HepG2 (cell line): ENCODE measurements at regions not wholly inside any gene's neighbourhood (a gene's known extent, or its start where the extent isn't known, plus 50 kb on each side); places are given as distances from the start of the nearest gene placed in this dataset.

Experiments
- ATAC-seq: fragments of 200-7000 bp; cut with Tn5 transposase; 3 replicates; pipeline ENCODE4 v1.9.1; 2020; ENCODE audit warnings: mild to moderate bottlenecking, moderate library complexity
- BruUV-seq: library from RNA; stranded (reverse); fragments of 400-500 nt; replicated peaks from 2 replicates; lab custom pipeline; 2021; lab: Mats Ljungman, UMichigan
- CTCF ChIA-PET: fragments of 300-600 bp; formaldehyde crosslinking; extraction: SDS; loops from one replicate; lab custom pipeline; 2021; ENCODE audit warnings: low total read pairs, inconsistent platforms, low intra/inter-chr PET ratio; lab: Yijun Ruan, JAX
- POLR2A ChIA-PET: fragments of 350-600 bp; sonication (Branson Sonifier 250); formaldehyde crosslinking; loops from one replicate; lab custom pipeline; 2020; ENCODE audit warnings: antibody characterized with exemption, inconsistent platforms; lab: Yijun Ruan, JAX
- DNase-seq: peaks from one replicate; pipeline ENCODE4 v3.0.0-alpha.2; 2015; ENCODE audit warnings: low spot score
- FAIRE-seq: peaks from 3 replicates; lab custom pipeline; 2011; peaks lifted over from hg19 to GRCh38; lab: Jason Lieb, UNC
- H2AFZ ChIP-seq: one replicate; pipeline ENCODE4 v1.6.1; 2011; ENCODE audit warnings: low read length, inconsistent platforms
- H3K27ac ChIP-seq: fragments of 300-600 bp; 3 replicates; pipeline ENCODE4 v1.8.0; 2011; ENCODE audit warnings: mixed run types, mild to moderate bottlenecking, mixed read lengths, low read length, inconsistent platforms; ENCODE audit not compliant: insufficient read depth; ENCODE audit errors: extremely low read length
- H3K27me3 ChIP-seq, 2 experiments: fragments of 200-600 bp in 1 of 2; 2 replicates in 1 of 2; 3 replicates in 1 of 2; pipeline versions ENCODE4 v1.6.0 to v1.8.0; 2011; ENCODE audit warnings: low read length in 2 of 2, mild to moderate bottlenecking in 2 of 2, moderate library complexity in 2 of 2, inconsistent platforms in 1 of 2; ENCODE audit not compliant: insufficient read depth in 2 of 2, control insufficient read depth in 1 of 2
- H3K36me3 ChIP-seq, 2 experiments: fragments of 200-600 bp in 1 of 2; replicated peaks in 1 of 2; 2 replicates in 1 of 2; 3 replicates in 1 of 2; pipeline versions ENCODE4 v1.5.1 to v1.8.0; 2011; ENCODE audit warnings: low read length in 2 of 2, inconsistent platforms in 1 of 2; ENCODE audit not compliant: insufficient read depth in 2 of 2, control insufficient read depth in 1 of 2
- H3K4me1 ChIP-seq: 2 replicates; pipeline ENCODE4 v1.5.1; 2012; ENCODE audit warnings: low read length, inconsistent platforms; ENCODE audit not compliant: insufficient read depth
- H3K4me2 ChIP-seq: 2 replicates; pipeline ENCODE4 v1.6.0; 2011; ENCODE audit warnings: low read depth, low read length, inconsistent platforms
- H3K4me3 ChIP-seq, 3 experiments: fragments of 200-600 bp in 1 of 3; sonication (generic), shearing (Covaris generic) in 1 of 3; replicated peaks in 1 of 3; 2 replicates each; pipeline ENCODE4 v1.5.1; 2011 to 2016; ENCODE audit warnings: low read length in 3 of 3, inconsistent platforms in 2 of 3, low read depth in 2 of 3, mild to moderate bottlenecking in 2 of 3, control low read depth in 1 of 3, mixed read lengths in 1 of 3; ENCODE audit not compliant: insufficient read depth in 1 of 3
- H3K79me2 ChIP-seq: one replicate; pipeline ENCODE4 v1.6.1; 2011; ENCODE audit warnings: low read length, inconsistent platforms; ENCODE audit not compliant: insufficient read depth
- H3K9ac ChIP-seq: 2 replicates; pipeline ENCODE4 v1.6.0; 2011; ENCODE audit warnings: mild to moderate bottlenecking, low read depth, low read length, inconsistent platforms; ENCODE audit not compliant: insufficient read depth
- H3K9me3 ChIP-seq: 2 replicates; pipeline ENCODE4 v1.5.1; 2012; ENCODE audit warnings: mild to moderate bottlenecking, low read length
- H4K20me1 ChIP-seq: 2 replicates; pipeline ENCODE4 v1.6.0; 2011; ENCODE audit warnings: inconsistent platforms, mild to moderate bottlenecking, low read length, moderate library complexity; ENCODE audit not compliant: insufficient read depth
- EED ChIP-seq: sonication (generic); formaldehyde crosslinking; IDR thresholded peaks from 2 replicates; pipeline ENCODE4 v1.5.0; 2020; ENCODE audit warnings: mild to moderate bottlenecking, missing genetic modification reagents
- KAT7 ChIP-seq: IDR thresholded peaks from 2 replicates; pipeline ENCODE4 v1.6.1; 2018; ENCODE audit warnings: borderline replicate concordance, missing compliant biosample characterization
- MTA1 ChIP-seq: sonication (generic); formaldehyde crosslinking; IDR thresholded peaks from 2 replicates; pipeline ENCODE4 v1.4.0; 2020; ENCODE audit warnings: missing genetic modification reagents, mild to moderate bottlenecking, borderline replicate concordance
- ZBTB44 ChIP-seq: sonication (generic); formaldehyde crosslinking; IDR thresholded peaks from 2 replicates; pipeline ENCODE4 v1.4.0; 2020; ENCODE audit warnings: missing genetic modification reagents
- ZMYM3 ChIP-seq: sonication (generic); formaldehyde crosslinking; IDR thresholded peaks from 2 replicates; pipeline ENCODE4 v1.5.1; 2020; ENCODE audit warnings: mild to moderate bottlenecking, missing genetic modification reagents
- ZNF619 ChIP-seq: sonication (generic); formaldehyde crosslinking; IDR thresholded peaks from 2 replicates; pipeline ENCODE4 v1.4.0; 2020; ENCODE audit warnings: mild to moderate bottlenecking, missing genetic modification reagents
- WGBS: methylation state at CpG from one replicate; pipeline ENCODE4 v1.1.6; 2017; ENCODE audit warnings: low lambda C conversion rate; 5-methylcytosine and 5-hydroxymethylcytosine counted together
- in situ Hi-C: cut with HindIII; loops from 2 replicates; pipeline ENCODE4 v1.10.0; 2017; ENCODE audit warnings: low pct_unique_long_range_greater_than_20kb; ENCODE audit not compliant: extremely low pct_ligation_motif_present
- intact Hi-C: fragments of 100-400 bp; cut with micrococcal nuclease; formaldehyde crosslinking; loops from one replicate; pipeline ENCODE4 v1.10.0; 2022; ENCODE audit not compliant: unreplicated experiment

- CTCF ChIA-PET = no interaction called here
- no peak for DNase-seq
- intact Hi-C loops = no loop called here
- no peak overlapping the region for H3K27ac ChIP-seq
- POLR2A ChIA-PET = no interaction called here
- no peak for ATAC-seq
- 26% methylated on average over 8 of the region's 8 CpGs for WGBS
- TF ChIP-seq ZMYM3 (CRISPR knock-in tag) = no peak
- no peak for TF ChIP-seq EED (CRISPR knock-in tag)
- no peak for TF ChIP-seq ZNF619 (CRISPR knock-in tag)
- no peak for TF ChIP-seq ZBTB44 (CRISPR knock-in tag)
- no peak for TF ChIP-seq MTA1 (CRISPR knock-in tag)
- no peak for TF ChIP-seq KAT7 (CRISPR knock-in tag)
- TF ChIP-seq, all 625 proteins: peak for 0
- BruUV-seq = no TSS peak
- Histone ChIP-seq H3K4me3 (no peak overlapping the region), H3K4me2 (no peak overlapping the region), H3K79me2 (no peaks in the 10 kb centered on the region), H3K9ac (no peak overlapping the region), H3K4me1 (no peaks in the 10 kb centered on the region), H4K20me1 (no peaks in the 10 kb centered on the region; the same call in 1 of the 2 replicates), H3K9me3 (no peaks in the 10 kb centered on the region), H3K27me3 (peaks cover 15 to 73% of the 10 kb centered on the region in 2 experiments; a peak in 4 of 5 replicates), H2AFZ (no peak overlapping the region), H3K36me3 (no peaks in the 10 kb centered on the region)
- no peak for FAIRE-seq
- in situ Hi-C loops = no loop called here
These were observed 179.7 kb downstream of the DLL1 start for GRCh38 chr6:170111141-170111664.
